ENCODE measurements at regions not wholly inside any gene's neighbourhood (a gene's known extent, or its start where the extent isn't known, plus 50 kb on each side); places are given as distances from the start of the nearest gene placed in this dataset.
"Not testable (repeated sequence)": the region's sequence is repeated elsewhere in the genome, so short reads cannot be mapped to it uniquely, and the experiment has no call there.

- H3K4me1 Mint-ChIP-seq, result peaks cover 4% of the 10 kb centered on the region
- no peaks in the 10 kb centered on the region for H3K36me3 Mint-ChIP-seq (ENCODE audit: low read depth)
- no peak for DNase-seq
- H3K4me3 Mint-ChIP-seq, result no peak overlapping the region
- no peaks in the 10 kb centered on the region for H3K9me3 Mint-ChIP-seq
- POLR2A ChIA-PET, result no interaction called here
- no peak overlapping the region for H3K27ac Mint-ChIP-seq
- CTCF ChIA-PET, result no interaction called here
- H3K27me3 Mint-ChIP-seq, result peaks cover 12% of the 10 kb centered on the region
Measured at GRCh38 chr9:84054341-84055010, 73.9 kb downstream of the RMI1 start.

GRCh38 chr9:84057662-84058061 is 77.1 kb downstream of the RMI1 start:
- H3K4me3 Mint-ChIP-seq, result no peak overlapping the region
- POLR2A ChIA-PET, result no interaction called here
- no peaks in the 10 kb centered on the region for H3K36me3 Mint-ChIP-seq (ENCODE audit: low read depth)
- CTCF ChIA-PET, result interaction anchor here (0.6 kb wide), 1 partner anchor 329 kb away, joined by 3 read pairs; no protein-coding TSS in a partner anchor
- DNase-seq, result no peak
- H3K27me3 Mint-ChIP-seq, result peaks cover 10% of the 10 kb centered on the region
- no peak overlapping the region for H3K27ac Mint-ChIP-seq
- H3K4me1 Mint-ChIP-seq, result no peaks in the 10 kb centered on the region
- H3K9me3 Mint-ChIP-seq, result no peaks in the 10 kb centered on the region

GRCh38 chr9:84059936-84060335 is 79.3 kb downstream of the RMI1 start:
- Mint-ChIP-seq H3K27me3 (peaks cover 10% of the 10 kb centered on the region), H3K9me3 (no peaks in the 10 kb centered on the region), H3K4me3 (no peak overlapping the region), H3K36me3 (ENCODE audit: low read depth) (no peaks in the 10 kb centered on the region), H3K27ac (no peak overlapping the region), H3K4me1 (no peaks in the 10 kb centered on the region)
- no peak for DNase-seq
- CTCF ChIA-PET, result no interaction called here
- POLR2A ChIA-PET, result no interaction called here

- no peak overlapping the region for H3K27ac Mint-ChIP-seq
- H3K9me3 Mint-ChIP-seq, result no peaks in the 10 kb centered on the region
- H3K36me3 Mint-ChIP-seq (ENCODE audit: low read depth), result no peaks in the 10 kb centered on the region
- no peak overlapping the region for H3K4me3 Mint-ChIP-seq
- ChIA-PET CTCF (no interaction called here), POLR2A (no interaction called here)
- H3K4me1 Mint-ChIP-seq, result no peaks in the 10 kb centered on the region
- H3K27me3 Mint-ChIP-seq, result peaks cover 10% of the 10 kb centered on the region
- DNase-seq, result no peak
Measured at GRCh38 chr9:84061613-84062193, 81.1 kb downstream of the RMI1 start.

- no peak for DNase-seq
- Mint-ChIP-seq H3K36me3 (ENCODE audit: low read depth) (no peaks in the 10 kb centered on the region), H3K27ac (no peak overlapping the region), H3K27me3 (peaks cover 10% of the 10 kb centered on the region), H3K4me1 (no peaks in the 10 kb centered on the region), H3K9me3 (no peaks in the 10 kb centered on the region), H3K4me3 (no peak overlapping the region)
- ChIA-PET CTCF (no interaction called here), POLR2A (no interaction called here)
Measured at GRCh38 chr9:84062538-84062937, 81.9 kb downstream of the RMI1 start.

- no peak overlapping the region for H3K27ac Mint-ChIP-seq
- H3K9me3 Mint-ChIP-seq, result no peaks in the 10 kb centered on the region
- H3K4me3 Mint-ChIP-seq, result no peak overlapping the region
- no peak for DNase-seq
- ChIA-PET CTCF (no interaction called here), POLR2A (no interaction called here)
- H3K27me3 Mint-ChIP-seq, result no peaks in the 10 kb centered on the region
- no peaks in the 10 kb centered on the region for H3K36me3 Mint-ChIP-seq (ENCODE audit: low read depth)
- no peaks in the 10 kb centered on the region for H3K4me1 Mint-ChIP-seq
Measured at GRCh38 chr9:84067821-84068220, 87.2 kb downstream of the RMI1 start.

GRCh38 chr9:84068872-84069271 is 88.3 kb downstream of the RMI1 start:
- no peak overlapping the region for H3K4me3 Mint-ChIP-seq
- H3K36me3 Mint-ChIP-seq (ENCODE audit: low read depth), result no peaks in the 10 kb centered on the region
- ChIA-PET POLR2A (no interaction called here), CTCF (no interaction called here)
- H3K27me3 Mint-ChIP-seq, result no peaks in the 10 kb centered on the region
- no peak overlapping the region for H3K27ac Mint-ChIP-seq
- H3K9me3 Mint-ChIP-seq, result no peaks in the 10 kb centered on the region
- H3K4me1 Mint-ChIP-seq, result no peaks in the 10 kb centered on the region
- DNase-seq, result no peak

GRCh38 chr9:84070590-84070989 is 90.0 kb downstream of the RMI1 start:
- Mint-ChIP-seq H3K9me3 (no peaks in the 10 kb centered on the region), H3K4me3 (no peak overlapping the region), H3K4me1 (no peaks in the 10 kb centered on the region), H3K36me3 (ENCODE audit: low read depth) (no peaks in the 10 kb centered on the region), H3K27me3 (no peaks in the 10 kb centered on the region), H3K27ac (no peak overlapping the region)
- ChIA-PET POLR2A (no interaction called here), CTCF (no interaction called here)
- DNase-seq, result no peak

- DNase-seq, result no peak
- no peak overlapping the region for H3K4me3 Mint-ChIP-seq
- H3K9me3 Mint-ChIP-seq, result no peaks in the 10 kb centered on the region
- H3K36me3 Mint-ChIP-seq (ENCODE audit: low read depth), result no peaks in the 10 kb centered on the region
- H3K27me3 Mint-ChIP-seq, result no peaks in the 10 kb centered on the region
- H3K27ac Mint-ChIP-seq, result no peak overlapping the region
- CTCF ChIA-PET, result no interaction called here
- no peaks in the 10 kb centered on the region for H3K4me1 Mint-ChIP-seq
- POLR2A ChIA-PET, result no interaction called here
Measured at GRCh38 chr9:84072621-84073180, 92.1 kb downstream of the RMI1 start.

- Mint-ChIP-seq H3K4me1 (no peaks in the 10 kb centered on the region), H3K27ac (no peak overlapping the region), H3K36me3 (ENCODE audit: low read depth) (no peaks in the 10 kb centered on the region), H3K27me3 (no peaks in the 10 kb centered on the region), H3K4me3 (no peak overlapping the region), H3K9me3 (no peaks in the 10 kb centered on the region)
- no peak for DNase-seq
- ChIA-PET POLR2A (no interaction called here), CTCF (no interaction called here)
Measured at GRCh38 chr9:84075004-84075403, 94.4 kb downstream of the RMI1 start.

- no peak overlapping the region for H3K4me3 Mint-ChIP-seq
- CTCF ChIA-PET, result no interaction called here
- H3K27me3 Mint-ChIP-seq, result peaks cover 9% of the 10 kb centered on the region
- no peaks in the 10 kb centered on the region for H3K9me3 Mint-ChIP-seq
- POLR2A ChIA-PET, result no interaction called here
- H3K36me3 Mint-ChIP-seq (ENCODE audit: low read depth), result no peaks in the 10 kb centered on the region
- H3K27ac Mint-ChIP-seq, result no peak overlapping the region
- H3K4me1 Mint-ChIP-seq, result no peaks in the 10 kb centered on the region
- DNase-seq, result no peak
Measured at GRCh38 chr9:84076384-84076783, 95.8 kb downstream of the RMI1 start.

- POLR2A ChIA-PET; H3K4me1 Mint-ChIP-seq; H3K9me3 Mint-ChIP-seq; H3K36me3 Mint-ChIP-seq (ENCODE audit: low read depth); H3K27ac Mint-ChIP-seq; H3K27me3 Mint-ChIP-seq; CTCF ChIA-PET; DNase-seq; H3K4me3 Mint-ChIP-seq: not testable (repeated sequence)
Measured at GRCh38 chr9:84077816-84078215, 97.2 kb downstream of the RMI1 start.

GRCh38 chr9:84079994-84080393 is 99.4 kb downstream of the RMI1 start:
- no peaks in the 10 kb centered on the region for H3K36me3 Mint-ChIP-seq (ENCODE audit: low read depth)
- no peak overlapping the region for H3K4me3 Mint-ChIP-seq
- CTCF ChIA-PET, result no interaction called here
- H3K9me3 Mint-ChIP-seq, result no peaks in the 10 kb centered on the region
- no peak for DNase-seq
- POLR2A ChIA-PET, result no interaction called here
- peaks cover 16% of the 10 kb centered on the region for H3K27me3 Mint-ChIP-seq
- no peaks in the 10 kb centered on the region for H3K4me1 Mint-ChIP-seq
- H3K27ac Mint-ChIP-seq, result no peak overlapping the region

- Mint-ChIP-seq H3K27me3 (peaks cover 43% of the 10 kb centered on the region), H3K9me3 (peaks cover 2% of the 10 kb centered on the region), H3K4me3 (no peak overlapping the region), H3K27ac (no peak overlapping the region), H3K4me1 (peaks cover 6% of the 10 kb centered on the region), H3K36me3 (ENCODE audit: low read depth) (no peaks in the 10 kb centered on the region)
- DNase-seq, result no peak
- ChIA-PET CTCF (no interaction called here), POLR2A (no interaction called here)
Measured at GRCh38 chr9:84101964-84102632, 121.5 kb downstream of the RMI1 start.
